A172 (cell line): ENCODE measurements at regions not wholly inside any gene's neighbourhood (a gene's known extent, or its start where the extent isn't known, plus 50 kb on each side); places are given as distances from the start of the nearest gene placed in this dataset.
"Not testable (repeated sequence)": the region's sequence is repeated elsewhere in the genome, so short reads cannot be mapped to it uniquely, and the experiment has no call there.

Experiments used
- DNase-seq: peaks from one replicate; pipeline ENCODE4 v3.0.0-alpha.2; 2015; ENCODE audit warnings: low spot score

- no peak for DNase-seq
Measured at GRCh38 chr2:8368463-8368862, 313.4 kb upstream of the ID2 start.

DNA sequence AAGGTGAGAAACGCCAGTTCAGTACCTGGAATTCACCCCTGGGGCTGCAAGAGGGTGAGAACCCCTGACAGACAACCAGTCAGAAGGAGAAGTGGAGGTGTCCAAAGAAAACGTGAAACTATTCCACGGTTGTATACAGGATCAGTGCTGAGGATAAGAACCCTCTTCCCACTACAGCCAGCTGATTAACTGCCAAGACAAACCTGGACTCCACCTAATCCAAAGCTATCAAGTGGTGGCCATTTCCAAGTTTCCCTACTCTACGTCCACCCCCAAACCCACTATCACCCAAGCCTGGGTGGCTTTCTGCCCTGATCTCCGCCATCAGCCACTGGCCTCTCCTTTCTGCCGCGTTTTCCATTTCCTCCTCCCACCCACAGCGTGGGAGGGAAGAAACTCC, 312.3 kb upstream of the ID2 start:
- no peak for DNase-seq

- DNase-seq: no peak
Measured at GRCh38 chr2:8370258-8370802, 311.5 kb upstream of the ID2 start.

DNA sequence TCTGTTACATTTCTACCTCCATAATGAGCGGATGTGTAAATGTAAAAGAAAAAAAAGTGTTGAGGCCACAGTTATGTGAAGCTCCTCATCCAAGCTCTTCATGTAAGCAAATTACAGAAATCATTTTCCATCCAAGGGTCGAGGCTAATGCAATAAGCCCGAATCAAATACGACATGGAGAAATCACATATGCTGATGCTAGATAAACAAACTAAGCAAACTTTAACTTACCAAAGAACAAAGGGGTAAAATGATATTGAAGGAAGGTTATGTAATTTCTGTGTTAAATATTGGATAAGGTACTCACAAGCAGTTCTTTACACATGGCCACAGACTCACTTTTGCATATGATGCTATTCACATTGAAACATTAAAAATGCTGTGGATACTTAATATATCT, 310.2 kb upstream of the ID2 start:
- DNase-seq: no peak

GRCh38 chr2:8374782-8375181, 307.1 kb upstream of the ID2 start:
- no peak for DNase-seq

DNA sequence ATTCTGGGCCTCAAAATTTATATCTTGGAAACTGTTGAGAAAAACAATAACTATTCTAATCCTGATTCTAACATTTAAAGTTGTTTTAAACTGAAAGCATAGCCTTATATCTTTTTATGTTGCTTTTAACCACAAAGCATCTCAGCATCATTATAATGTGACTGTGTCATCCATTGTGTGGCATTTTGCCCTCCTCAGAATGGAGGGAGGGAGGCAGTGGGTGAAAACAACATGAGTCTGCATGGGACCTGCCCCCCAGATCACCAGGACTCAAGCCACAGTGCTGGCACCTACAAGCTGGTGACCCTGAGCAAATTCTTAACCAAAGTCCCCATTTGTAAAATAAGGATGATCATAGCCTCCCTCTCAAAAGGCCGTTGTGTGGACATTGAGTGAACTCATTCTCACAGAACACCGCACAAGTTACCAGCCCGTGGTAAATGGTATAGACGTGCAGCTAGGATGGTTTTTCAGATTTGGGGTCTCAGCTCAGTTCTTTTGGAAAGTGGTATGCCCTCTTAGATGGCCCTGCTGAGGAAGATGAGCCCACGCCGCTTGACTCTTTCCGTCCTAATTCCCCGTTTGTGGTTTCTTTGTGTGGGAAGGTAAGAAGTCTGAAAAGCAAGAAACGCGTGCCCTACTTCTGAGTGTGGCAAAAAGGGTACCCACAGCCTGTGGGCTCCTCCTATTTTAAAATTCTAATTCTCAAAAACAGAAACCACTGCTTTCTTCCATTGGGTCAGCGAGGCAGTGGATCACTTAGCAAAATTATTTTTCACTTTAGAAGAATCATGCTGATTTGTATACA, 305.0 kb upstream of the ID2 start:
- DNase-seq: peak; percentile 15

DNA sequence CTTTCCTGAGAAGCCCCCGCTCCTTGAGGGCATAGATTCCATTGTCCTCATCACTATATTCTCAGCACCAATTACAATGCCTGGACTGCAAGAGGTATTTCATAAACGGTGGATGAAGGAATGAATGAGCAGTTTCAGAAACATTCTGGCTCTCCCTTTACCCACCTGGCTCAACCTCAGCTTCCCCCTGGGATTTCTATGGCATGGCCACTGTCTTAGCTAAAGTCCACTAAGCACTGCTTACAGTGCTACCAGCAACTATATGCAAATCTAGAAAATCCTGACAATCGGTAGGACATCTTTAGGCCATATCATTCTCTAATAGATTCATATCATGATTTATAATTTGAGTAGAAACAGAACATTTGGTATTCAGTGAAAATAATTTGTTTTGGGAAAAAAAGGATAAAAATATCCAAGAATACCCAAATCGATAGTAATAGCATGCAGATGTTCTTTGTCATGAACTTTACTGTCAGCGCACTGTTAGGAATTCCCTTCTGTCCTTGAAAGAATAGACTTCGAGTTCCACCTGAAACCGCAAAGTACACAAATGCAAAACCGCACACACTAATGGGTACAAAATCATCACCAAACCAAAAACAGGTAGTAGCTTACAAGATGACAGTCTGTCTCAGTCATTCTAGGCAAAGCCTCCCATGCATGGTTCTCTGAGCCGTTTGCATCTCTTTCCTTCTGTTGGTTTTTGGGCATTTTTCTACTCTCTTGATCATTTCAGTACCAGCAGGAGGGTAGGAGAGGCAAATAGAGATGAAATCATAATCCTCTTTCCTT, 303.6 kb upstream of the ID2 start:
- no peak for DNase-seq

- DNase-seq: no peak
Measured at GRCh38 chr2:8379128-8379527, 302.7 kb upstream of the ID2 start.

- DNase-seq: no peak
Measured at GRCh38 chr2:8379549-8379948, 302.3 kb upstream of the ID2 start.

- DNase-seq: no peak
Measured at GRCh38 chr2:8380026-8380425, 301.8 kb upstream of the ID2 start.

DNA sequence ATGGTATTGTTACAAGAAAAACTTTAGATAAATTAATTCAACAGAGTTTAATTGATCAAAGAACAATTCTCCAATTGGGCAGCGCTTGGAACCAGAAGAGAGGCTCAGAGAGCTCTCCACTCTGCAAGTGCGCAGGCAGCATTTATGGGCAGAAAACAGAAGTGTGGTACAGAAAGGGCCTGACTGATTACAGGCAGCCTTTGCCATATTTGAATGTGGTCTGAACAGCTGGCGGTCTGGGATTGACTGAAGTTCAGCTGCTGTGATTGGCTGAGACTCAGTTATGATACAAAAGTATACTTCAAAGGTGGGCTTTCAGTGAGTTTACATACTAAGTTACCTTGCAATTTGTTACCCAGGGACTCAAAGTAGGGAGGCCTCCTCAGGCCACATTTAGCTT, 301.3 kb upstream of the ID2 start:
- DNase-seq: no peak

- DNase-seq: no peak
Measured at GRCh38 chr2:8382485-8382884, 299.4 kb upstream of the ID2 start.

GRCh38 chr2:8386748-8387147, 295.1 kb upstream of the ID2 start:
- not testable (repeated sequence) for DNase-seq

- DNase-seq: no peak
Measured at GRCh38 chr2:8388781-8389180, 293.1 kb upstream of the ID2 start.

DNA sequence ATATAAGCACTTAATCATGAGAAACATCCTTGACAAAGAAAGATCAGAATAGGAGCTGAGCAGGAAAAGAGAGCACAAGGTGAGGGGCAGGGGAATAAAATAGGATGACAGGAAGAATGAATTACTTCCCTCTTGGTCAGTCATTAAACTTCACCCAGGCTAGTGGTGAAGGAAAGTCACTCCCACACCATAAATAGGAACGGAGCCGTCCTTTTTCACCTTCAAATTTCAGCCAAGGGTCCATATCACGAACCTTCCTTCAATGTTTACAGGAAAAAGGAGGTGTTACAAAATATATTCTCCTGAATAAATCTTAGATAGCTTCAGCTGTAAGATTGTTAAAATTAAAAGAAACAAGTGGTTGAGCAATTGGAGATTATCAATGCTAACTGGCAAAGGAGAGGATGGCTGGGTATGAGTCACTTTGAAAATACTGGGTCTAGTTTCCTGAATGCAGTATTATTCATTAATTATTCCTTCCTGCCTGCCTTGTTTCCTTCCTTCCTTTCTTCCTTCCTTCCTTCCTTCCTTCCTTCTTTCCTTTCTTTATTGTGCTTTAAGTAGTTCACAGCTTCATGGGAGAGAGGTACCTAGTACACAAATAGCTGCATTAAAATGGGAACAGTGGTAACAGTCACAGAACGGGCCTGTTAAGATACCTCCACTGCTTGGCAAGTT, 292.3 kb upstream of the ID2 start:
- peak; percentile 55 for DNase-seq

DNA sequence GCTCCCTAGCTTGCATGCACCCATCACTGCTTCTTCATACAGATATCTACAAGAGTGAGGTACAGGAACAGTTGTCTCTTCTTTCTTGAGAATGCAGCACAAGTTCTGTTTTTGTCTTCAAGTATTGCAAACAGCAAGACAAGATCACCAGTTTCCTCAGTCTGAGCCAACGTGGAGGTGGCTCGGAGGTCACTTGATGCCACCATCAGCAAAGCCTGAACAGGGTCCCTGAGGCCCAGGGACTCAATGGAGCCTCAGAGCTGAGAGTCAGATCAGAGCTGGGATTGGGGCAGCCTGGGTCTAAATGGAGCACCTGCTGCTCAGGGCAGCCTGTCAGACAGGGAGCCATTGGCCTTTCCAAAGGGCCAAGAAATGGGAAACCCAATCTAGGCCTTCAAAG, 290.7 kb upstream of the ID2 start:
- DNase-seq: no peak

DNA sequence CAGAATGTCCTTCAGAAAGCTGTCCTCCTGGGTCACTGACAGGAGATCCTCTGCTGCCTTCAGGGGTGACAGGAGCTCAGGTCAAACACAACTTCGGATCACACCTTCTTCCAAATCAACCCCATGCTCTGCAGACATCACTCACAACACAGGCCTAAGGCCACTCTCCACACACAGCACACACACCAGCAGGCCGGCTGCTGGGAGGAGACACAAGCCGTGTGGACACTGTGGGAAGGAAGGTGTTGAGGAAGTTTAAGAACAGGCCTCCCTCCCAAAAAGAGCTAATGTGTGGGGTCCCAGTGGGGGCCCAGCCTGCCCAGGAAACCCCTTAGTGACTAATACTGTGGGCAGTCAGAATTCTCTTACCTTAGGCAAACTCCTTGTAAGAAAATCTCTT, 290.3 kb upstream of the ID2 start:
- DNase-seq: no peak

DNA sequence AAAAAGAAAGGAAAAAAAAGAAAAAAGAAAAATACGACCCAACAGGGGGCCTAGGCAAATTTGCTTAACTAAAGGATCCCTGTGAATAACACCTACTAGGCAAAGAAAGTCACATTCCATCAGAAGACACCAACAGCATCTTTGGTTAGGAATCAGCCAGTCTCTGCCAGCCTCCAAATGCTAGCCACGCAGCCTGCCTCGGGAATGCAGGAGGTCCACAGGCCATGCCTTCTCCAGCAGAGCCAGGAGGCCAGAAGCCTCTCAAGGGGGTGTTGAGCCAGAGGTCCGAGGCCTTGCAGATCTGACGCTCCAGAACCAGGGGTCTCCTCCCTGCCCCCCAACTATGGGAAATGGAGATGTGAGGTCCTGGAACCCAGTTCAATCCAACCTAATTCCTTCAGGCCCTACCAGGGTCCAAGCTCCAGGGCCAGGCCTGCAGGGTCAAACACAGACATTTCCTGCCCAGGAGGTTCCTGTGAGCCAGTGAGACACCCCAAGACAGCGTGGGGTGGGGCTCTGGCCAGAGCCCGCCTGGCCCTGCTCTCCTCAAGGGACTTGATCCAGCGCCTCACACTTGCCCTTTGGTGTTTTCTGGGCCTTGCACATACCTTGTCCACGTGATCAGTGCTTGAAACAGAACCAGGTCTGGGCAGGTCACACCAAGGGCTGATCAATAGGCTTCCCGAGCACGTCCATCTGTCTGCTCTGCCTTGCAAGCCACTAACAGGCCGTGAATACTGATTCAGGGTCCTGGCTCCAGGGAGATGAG, 289.6 kb upstream of the ID2 start:
- no peak for DNase-seq

DNA sequence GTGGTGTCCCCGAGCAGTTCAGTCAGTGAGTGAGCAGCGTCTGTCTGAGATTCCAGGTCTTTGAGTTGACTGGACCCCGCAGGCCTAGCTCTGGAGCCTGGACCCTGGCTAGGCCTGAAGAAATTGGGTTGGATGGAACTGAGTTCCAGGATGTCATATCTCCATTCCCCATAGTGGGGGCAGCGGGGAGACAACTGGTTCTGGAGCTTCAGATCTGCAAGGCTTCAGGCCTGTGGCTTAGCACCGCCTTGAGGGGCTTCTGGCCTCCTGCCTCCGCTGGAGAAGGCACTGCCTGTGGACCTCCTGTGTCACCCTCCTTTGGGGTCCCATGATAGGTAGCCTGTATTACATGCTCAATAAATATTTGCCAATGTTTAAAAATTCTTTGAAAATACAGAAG, 288.4 kb upstream of the ID2 start:
- no peak for DNase-seq

DNA sequence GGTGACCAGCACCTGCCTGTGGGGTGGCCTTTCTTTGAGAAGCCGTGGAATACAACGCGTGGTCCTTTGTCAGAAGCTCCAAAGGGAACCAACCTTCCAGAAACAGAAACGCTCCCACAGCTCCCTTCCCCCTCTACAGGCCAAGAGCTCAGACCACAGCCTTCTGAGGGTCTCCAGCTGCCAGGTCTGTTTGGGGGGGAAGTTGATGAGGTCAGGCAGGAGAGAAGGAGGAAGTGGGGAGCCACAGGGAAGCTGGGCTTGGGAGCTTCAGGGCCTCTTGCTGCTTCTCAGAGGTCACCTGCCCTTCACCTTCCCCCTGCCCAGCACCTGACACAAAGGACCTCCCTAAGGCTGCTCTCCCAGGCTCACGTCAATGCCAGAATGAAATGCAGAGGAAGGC, 287.7 kb upstream of the ID2 start:
- no peak for DNase-seq

GRCh38 chr2:8394569-8395359, 287.1 kb upstream of the ID2 start:
- DNase-seq: no peak
